ENCODE measurements at regions not wholly inside any gene's neighbourhood (a gene's known extent, or its start where the extent isn't known, plus 50 kb on each side); places are given as distances from the start of the nearest gene placed in this dataset.

- no peak for DNase-seq (ENCODE audit: low spot score)
Measured at GRCh38 chr5:136538534-136538933, 173.2 kb upstream of the TRPC7 start.

- no peak for DNase-seq (ENCODE audit: low spot score)
Measured at GRCh38 chr5:136529081-136529480, 163.7 kb upstream of the TRPC7 start.

- DNase-seq (ENCODE audit: low spot score), result no peak
Measured at GRCh38 chr5:136528481-136529030, 163.2 kb upstream of the TRPC7 start.

GRCh38 chr5:136527311-136527710 lies 162.0 kb upstream of the TRPC7 start:
- DNase-seq (ENCODE audit: low spot score), result no peak

GRCh38 chr5:136526791-136527190 lies 161.4 kb upstream of the TRPC7 start:
- DNase-seq (ENCODE audit: low spot score), result no peak

GRCh38 chr5:136526021-136526420 lies 160.7 kb upstream of the TRPC7 start:
- no peak for DNase-seq (ENCODE audit: low spot score)

GRCh38 chr5:136525597-136525996 lies 160.3 kb upstream of the TRPC7 start:
- no peak for DNase-seq (ENCODE audit: low spot score)

GRCh38 chr5:136522217-136522956 lies 157.0 kb upstream of the TRPC7 start:
- no peak for DNase-seq (ENCODE audit: low spot score)

- no peak for DNase-seq (ENCODE audit: low spot score)
Measured at GRCh38 chr5:136521696-136522095, 156.4 kb upstream of the TRPC7 start.

- DNase-seq (ENCODE audit: low spot score), result no peak
Measured at GRCh38 chr5:136518814-136519213, 153.5 kb upstream of the TRPC7 start.

- no peak for DNase-seq (ENCODE audit: low spot score)
Measured at GRCh38 chr5:136518174-136518573, 152.8 kb upstream of the TRPC7 start.

GRCh38 chr5:136517755-136518154 lies 152.4 kb upstream of the TRPC7 start:
- no peak for DNase-seq (ENCODE audit: low spot score)

- DNase-seq (ENCODE audit: low spot score), result no peak
Measured at GRCh38 chr5:136516637-136517036, 151.3 kb upstream of the TRPC7 start.

GRCh38 chr5:136513430-136513829 lies 148.1 kb upstream of the TRPC7 start:
- peak; percentile 6 for DNase-seq (ENCODE audit: low spot score)

- peak; percentile 23 for DNase-seq (ENCODE audit: low spot score)
Measured at GRCh38 chr5:136511046-136511445, 145.7 kb upstream of the TRPC7 start.

GRCh38 chr5:136510481-136510880 lies 145.1 kb upstream of the TRPC7 start:
- DNase-seq (ENCODE audit: low spot score), result no peak

GRCh38 chr5:136506131-136506530 lies 140.8 kb upstream of the TRPC7 start:
- DNase-seq (ENCODE audit: low spot score), result no peak

GRCh38 chr5:136501133-136501532 lies 135.8 kb upstream of the TRPC7 start:
- no peak for DNase-seq (ENCODE audit: low spot score)

- DNase-seq (ENCODE audit: low spot score), result no peak
Measured at GRCh38 chr5:136492587-136492986, 127.2 kb upstream of the TRPC7 start.

- DNase-seq (ENCODE audit: low spot score), result no peak
Measured at GRCh38 chr5:136491806-136492205, 126.5 kb upstream of the TRPC7 start.

- DNase-seq (ENCODE audit: low spot score), result no peak
Measured at GRCh38 chr5:136484808-136485325, 119.5 kb upstream of the TRPC7 start.

- no peak for DNase-seq (ENCODE audit: low spot score)
Measured at GRCh38 chr5:136482206-136482605, 116.9 kb upstream of the TRPC7 start.

- no peak for DNase-seq (ENCODE audit: low spot score)
Measured at GRCh38 chr5:136474466-136474865, 109.1 kb upstream of the TRPC7 start.

GRCh38 chr5:136467632-136468031 lies 102.3 kb upstream of the TRPC7 start:
- no peak for DNase-seq (ENCODE audit: low spot score)
